Caco-2 (cell line): ENCODE measurements at regions not wholly inside any gene's neighbourhood (a gene's known extent, or its start where the extent isn't known, plus 50 kb on each side); places are given as distances from the start of the nearest gene placed in this dataset.

Source experiments
- BruUV-seq: library from RNA; stranded (reverse); fragments of 400-500 nt; replicated peaks from 2 replicates; lab custom pipeline; 2021; lab: Mats Ljungman, UMichigan
- CTCF ChIA-PET: fragments of 300-600 bp; sonication (Branson Sonifier 250); formaldehyde crosslinking; loops from one replicate; lab custom pipeline; 2022; ENCODE audit warnings: antibody characterized with exemption; lab: Charles Lee
- POLR2A ChIA-PET: fragments of 300-600 bp; sonication (Branson Sonifier 250); formaldehyde crosslinking; loops from one replicate; lab custom pipeline; 2022; ENCODE audit warnings: antibody characterized with exemption; lab: Charles Lee
- DNase-seq, 2 experiments: peaks; one replicate each; pipeline versions ENCODE4 v3.0.0 to v3.0.0-alpha.2; 2020 to 2022
- H3K27me3 ChIP-seq: replicated peaks from 2 replicates; pipeline ENCODE4 v1.6.0; 2011; ENCODE audit warnings: low read length; ENCODE audit not compliant: control insufficient read depth, insufficient read depth
- H3K36me3 ChIP-seq: 2 replicates; pipeline ENCODE4 v1.5.1; 2011; ENCODE audit warnings: low read length; ENCODE audit not compliant: control insufficient read depth, insufficient read depth
- H3K4me1 ChIP-seq: fragments of 250-450 bp; sonication (Bioruptor Pico); 2 replicates; pipeline ENCODE4 v1.5.1; 2020; ENCODE audit warnings: mild to moderate bottlenecking
- H3K4me3 ChIP-seq: 2 replicates; pipeline ENCODE4 v1.5.1; 2011; ENCODE audit warnings: low read depth, mild to moderate bottlenecking, control low read depth, low read length
- H3K9me3 ChIP-seq: fragments of 250-450 bp; sonication (Bioruptor Pico); 2 replicates; pipeline ENCODE4 v1.5.1; 2020; ENCODE audit warnings: mild to moderate bottlenecking, moderate library complexity
- H3K27ac Mint-ChIP-seq: one replicate; pipeline ENCODE4 v1.8.0; 2022; ENCODE audit warnings: mixed read lengths; ENCODE audit not compliant: unreplicated experiment
- H3K27me3 Mint-ChIP-seq: one replicate; pipeline ENCODE4 v1.8.0; 2022; ENCODE audit warnings: mixed read lengths; ENCODE audit not compliant: insufficient read depth, unreplicated experiment
- H3K36me3 Mint-ChIP-seq: one replicate; pipeline ENCODE4 v1.8.0; 2022; ENCODE audit warnings: mild to moderate bottlenecking, mixed read lengths; ENCODE audit not compliant: insufficient read depth, unreplicated experiment
- H3K4me1 Mint-ChIP-seq: one replicate; pipeline ENCODE4 v1.8.0; 2022; ENCODE audit warnings: low read depth, mixed read lengths; ENCODE audit not compliant: unreplicated experiment
- H3K4me3 Mint-ChIP-seq: one replicate; pipeline ENCODE4 v1.8.0; 2022; ENCODE audit warnings: mild to moderate bottlenecking, moderate library complexity, mixed read lengths; ENCODE audit not compliant: unreplicated experiment
- H3K9me3 Mint-ChIP-seq: one replicate; pipeline ENCODE4 v1.8.0; 2022; ENCODE audit warnings: mixed read lengths; ENCODE audit not compliant: unreplicated experiment
- CTCF ChIP-seq, 2 experiments: fragments of 200-600 bp in 1 of 2; IDR thresholded peaks; 1 replicate in 1 of 2; 2 replicates in 1 of 2; pipeline versions ENCODE4 v1.5.1 to v1.8.0; 2011 to 2022; ENCODE audit warnings: antibody characterized with exemption in 1 of 2, control low read depth in 1 of 2, inconsistent platforms in 1 of 2, low read depth in 1 of 2, low read length in 1 of 2, mild to moderate bottlenecking in 1 of 2, moderate library complexity in 1 of 2; ENCODE audit not compliant: insufficient read depth in 1 of 2, severe bottlenecking in 1 of 2, unreplicated experiment in 1 of 2
- intact Hi-C: fragments of 100-400 bp; cut with micrococcal nuclease; formaldehyde crosslinking; loops from one replicate; pipeline ENCODE4 v1.10.0; 2022; ENCODE audit not compliant: unreplicated experiment

GRCh38 chr3:194935632-194936470 lies 250.2 kb downstream of the FAM43A start:
- no peak overlapping the region for H3K27ac Mint-ChIP-seq
- BruUV-seq: no TSS peak
- no peak for DNase-seq
- no peak overlapping the region for H3K4me3 ChIP-seq
- ChIA-PET CTCF (no interaction called here), POLR2A (no interaction called here)
- no peaks in the 10 kb centered on the region for H3K4me1 ChIP-seq
- no peaks in the 10 kb centered on the region for H3K9me3 ChIP-seq
- no peaks in the 10 kb centered on the region for H3K36me3 Mint-ChIP-seq
- no peaks in the 10 kb centered on the region for H3K27me3 Mint-ChIP-seq
- H3K36me3 ChIP-seq: no peaks in the 10 kb centered on the region
- no peaks in the 10 kb centered on the region for H3K4me1 Mint-ChIP-seq
- no peaks in the 10 kb centered on the region for H3K9me3 Mint-ChIP-seq
- H3K4me3 Mint-ChIP-seq: no peak overlapping the region
- no peaks in the 10 kb centered on the region for H3K27me3 ChIP-seq
- intact Hi-C loops: no loop called here
- no peak for TF ChIP-seq CTCF (IDR thresholded peaks at IDR 0.05; ENCODE audit: insufficient read depth in 1 of 2, low read depth in 1 of 2, low read length in 1 of 2, severe bottlenecking in 1 of 2, unreplicated experiment in 1 of 2)

- Mint-ChIP-seq H3K4me3 (no peak overlapping the region), H3K36me3 (no peaks in the 10 kb centered on the region), H3K9me3 (no peaks in the 10 kb centered on the region), H3K4me1 (no peaks in the 10 kb centered on the region), H3K27ac (no peak overlapping the region), H3K27me3 (no peaks in the 10 kb centered on the region)
- ChIA-PET POLR2A (no interaction called here), CTCF (no interaction called here)
- Histone ChIP-seq H3K4me1 (no peaks in the 10 kb centered on the region), H3K4me3 (no peak overlapping the region), H3K9me3 (no peaks in the 10 kb centered on the region), H3K27me3 (no peaks in the 10 kb centered on the region), H3K36me3 (no peaks in the 10 kb centered on the region)
- DNase-seq: no peak
- BruUV-seq: no TSS peak
- no peak for TF ChIP-seq CTCF (IDR thresholded peaks at IDR 0.05; ENCODE audit: insufficient read depth in 1 of 2, low read depth in 1 of 2, low read length in 1 of 2, severe bottlenecking in 1 of 2, unreplicated experiment in 1 of 2)
- intact Hi-C loops: no loop called here
These were observed 251.0 kb downstream of the FAM43A start for GRCh38 chr3:194936659-194937058.

GRCh38 chr3:194937144-194937543 lies 251.5 kb downstream of the FAM43A start:
- ChIA-PET POLR2A (no interaction called here), CTCF (no interaction called here)
- BruUV-seq: no TSS peak
- no peak overlapping the region for H3K4me3 Mint-ChIP-seq
- no peak overlapping the region for H3K27ac Mint-ChIP-seq
- DNase-seq: no peak
- H3K4me1 Mint-ChIP-seq: no peaks in the 10 kb centered on the region
- no peaks in the 10 kb centered on the region for H3K9me3 ChIP-seq
- TF ChIP-seq CTCF (IDR thresholded peaks at IDR 0.05; ENCODE audit: insufficient read depth in 1 of 2, low read depth in 1 of 2, low read length in 1 of 2, severe bottlenecking in 1 of 2, unreplicated experiment in 1 of 2): no peak
- no peaks in the 10 kb centered on the region for H3K36me3 ChIP-seq
- no peaks in the 10 kb centered on the region for H3K27me3 Mint-ChIP-seq
- no peaks in the 10 kb centered on the region for H3K4me1 ChIP-seq
- no peak overlapping the region for H3K4me3 ChIP-seq
- no peaks in the 10 kb centered on the region for H3K36me3 Mint-ChIP-seq
- intact Hi-C loops: no loop called here
- no peaks in the 10 kb centered on the region for H3K9me3 Mint-ChIP-seq
- H3K27me3 ChIP-seq: no peaks in the 10 kb centered on the region
